ENCODE measurements at regions not wholly inside any gene's neighbourhood (a gene's known extent, or its start where the extent isn't known, plus 50 kb on each side); places are given as distances from the start of the nearest gene placed in this dataset.
"Not testable (repeated sequence)": the region's sequence is repeated elsewhere in the genome, so short reads cannot be mapped to it uniquely, and the experiment has no call there.

- no peaks in the 10 kb centered on the region for H3K36me3 Mint-ChIP-seq (ENCODE audit: low read depth)
- H3K4me1 Mint-ChIP-seq = peaks cover 13% of the 10 kb centered on the region
- H3K27ac Mint-ChIP-seq = no peak overlapping the region
- DNase-seq (no peak), ATAC-seq (no peak)
- no peak overlapping the region for H3K4me3 Mint-ChIP-seq
- H3K27me3 Mint-ChIP-seq = no peaks in the 10 kb centered on the region
- no peaks in the 10 kb centered on the region for H3K9me3 Mint-ChIP-seq
Observed at GRCh38 chr3:109702976-109703375, 365.6 kb upstream of the DPPA4 start.

GRCh38 chr3:109705133-109705532 lies 367.8 kb upstream of the DPPA4 start:
- not testable (repeated sequence) for ATAC-seq; H3K4me3 Mint-ChIP-seq; DNase-seq; H3K36me3 Mint-ChIP-seq (ENCODE audit: low read depth); H3K27me3 Mint-ChIP-seq; H3K27ac Mint-ChIP-seq; H3K9me3 Mint-ChIP-seq
- peaks cover 13% of the 10 kb centered on the region for H3K4me1 Mint-ChIP-seq

- H3K27ac Mint-ChIP-seq = no peak overlapping the region
- no peak for ATAC-seq
Observed at GRCh38 chr3:109707617-109708016, 370.3 kb upstream of the DPPA4 start.

GRCh38 chr3:109713288-109713687 lies 375.9 kb upstream of the DPPA4 start:
- Mint-ChIP-seq H3K4me1 (no peaks in the 10 kb centered on the region), H3K9me3 (peaks cover 8% of the 10 kb centered on the region), H3K27me3 (peaks cover 5% of the 10 kb centered on the region), H3K36me3 (ENCODE audit: low read depth) (no peaks in the 10 kb centered on the region), H3K4me3 (no peak overlapping the region), H3K27ac (no peak overlapping the region)
- DNase-seq = no peak
- no peak for ATAC-seq

More at GRCh38 chr3:109707617-109708016, 370.3 kb upstream of the DPPA4 start:
- peaks cover 8% of the 10 kb centered on the region for H3K9me3 Mint-ChIP-seq
- no peaks in the 10 kb centered on the region for H3K36me3 Mint-ChIP-seq (ENCODE audit: low read depth)
- no peaks in the 10 kb centered on the region for H3K27me3 Mint-ChIP-seq
- peaks cover 2% of the 10 kb centered on the region for H3K4me1 Mint-ChIP-seq
- no peak overlapping the region for H3K4me3 Mint-ChIP-seq
- DNase-seq = no peak

GRCh38 chr3:109715707-109716106 lies 378.4 kb upstream of the DPPA4 start:
- Mint-ChIP-seq H3K9me3 (peaks cover under 1% of the 10 kb centered on the region), H3K4me3 (no peak overlapping the region), H3K4me1 (no peaks in the 10 kb centered on the region), H3K27me3 (peaks cover 5% of the 10 kb centered on the region), H3K27ac (no peak overlapping the region), H3K36me3 (ENCODE audit: low read depth) (no peaks in the 10 kb centered on the region)
- no peak for DNase-seq
- ATAC-seq = no peak

- no peak for ATAC-seq
- Mint-ChIP-seq H3K4me1 (no peaks in the 10 kb centered on the region), H3K36me3 (ENCODE audit: low read depth) (no peaks in the 10 kb centered on the region), H3K4me3 (no peak overlapping the region), H3K27ac (no peak overlapping the region), H3K9me3 (no peaks in the 10 kb centered on the region), H3K27me3 (peaks cover 5% of the 10 kb centered on the region)
- DNase-seq = no peak
Observed at GRCh38 chr3:109718850-109719249, 381.5 kb upstream of the DPPA4 start.

- Mint-ChIP-seq H3K36me3 (ENCODE audit: low read depth) (no peaks in the 10 kb centered on the region), H3K4me1 (peaks cover 9% of the 10 kb centered on the region), H3K4me3 (no peak overlapping the region), H3K9me3 (no peaks in the 10 kb centered on the region), H3K27ac (no peak overlapping the region), H3K27me3 (no peaks in the 10 kb centered on the region)
- DNase-seq = no peak
- ATAC-seq = no peak
Observed at GRCh38 chr3:109728861-109729494, 391.6 kb upstream of the DPPA4 start.

- ATAC-seq = peak; percentile 69
- peaks cover 2% of the 10 kb centered on the region for H3K36me3 Mint-ChIP-seq (ENCODE audit: low read depth)
- peak; percentile 42 for DNase-seq
- H3K27ac Mint-ChIP-seq = no peak overlapping the region
- peaks cover 11% of the 10 kb centered on the region for H3K9me3 Mint-ChIP-seq
- H3K27me3 Mint-ChIP-seq = no peaks in the 10 kb centered on the region
- H3K4me3 Mint-ChIP-seq = no peak overlapping the region
- H3K4me1 Mint-ChIP-seq = peaks cover 9% of the 10 kb centered on the region
Observed at GRCh38 chr3:109731639-109732473, 394.5 kb upstream of the DPPA4 start.

GRCh38 chr3:109743981-109744380 lies 406.6 kb upstream of the DPPA4 start:
- H3K4me3 Mint-ChIP-seq = no peak overlapping the region
- H3K27me3 Mint-ChIP-seq = no peaks in the 10 kb centered on the region
- H3K9me3 Mint-ChIP-seq = peaks cover 10% of the 10 kb centered on the region
- no peak for DNase-seq
- H3K4me1 Mint-ChIP-seq = no peaks in the 10 kb centered on the region
- H3K36me3 Mint-ChIP-seq (ENCODE audit: low read depth) = no peaks in the 10 kb centered on the region
- no peak overlapping the region for H3K27ac Mint-ChIP-seq
- ATAC-seq = no peak

- no peak for ATAC-seq
Observed at GRCh38 chr3:109772520-109772919, 435.2 kb upstream of the DPPA4 start.

GRCh38 chr3:109774108-109774507 lies 436.8 kb upstream of the DPPA4 start:
- Mint-ChIP-seq H3K27me3 (no peaks in the 10 kb centered on the region), H3K9me3 (peaks cover 23% of the 10 kb centered on the region), H3K27ac (no peak overlapping the region), H3K36me3 (ENCODE audit: low read depth) (peaks cover 3% of the 10 kb centered on the region), H3K4me1 (peaks cover 11% of the 10 kb centered on the region), H3K4me3 (no peak overlapping the region)
- no peak for DNase-seq
- ATAC-seq = no peak

More at GRCh38 chr3:109772520-109772919, 435.2 kb upstream of the DPPA4 start:
- no peak overlapping the region for H3K27ac Mint-ChIP-seq
- H3K27me3 Mint-ChIP-seq = no peaks in the 10 kb centered on the region
- no peak overlapping the region for H3K4me3 Mint-ChIP-seq
- H3K9me3 Mint-ChIP-seq = peaks cover 25% of the 10 kb centered on the region
- H3K36me3 Mint-ChIP-seq (ENCODE audit: low read depth) = no peaks in the 10 kb centered on the region
- DNase-seq = no peak
- peaks cover 11% of the 10 kb centered on the region for H3K4me1 Mint-ChIP-seq

- H3K36me3 Mint-ChIP-seq (ENCODE audit: low read depth) = peaks cover 5% of the 10 kb centered on the region
- peaks cover 23% of the 10 kb centered on the region for H3K9me3 Mint-ChIP-seq
- H3K4me1 Mint-ChIP-seq = no peaks in the 10 kb centered on the region
- no peak overlapping the region for H3K4me3 Mint-ChIP-seq
- no peak for ATAC-seq
- DNase-seq = no peak
- H3K27ac Mint-ChIP-seq = no peak overlapping the region
- no peaks in the 10 kb centered on the region for H3K27me3 Mint-ChIP-seq
Observed at GRCh38 chr3:109784285-109784684, 446.9 kb upstream of the DPPA4 start.

- DNase-seq (no peak), ATAC-seq (no peak)
- Mint-ChIP-seq H3K36me3 (ENCODE audit: low read depth) (peaks cover 3% of the 10 kb centered on the region), H3K9me3 (peaks cover 20% of the 10 kb centered on the region), H3K27me3 (no peaks in the 10 kb centered on the region), H3K27ac (no peak overlapping the region), H3K4me3 (no peak overlapping the region), H3K4me1 (no peaks in the 10 kb centered on the region)
Observed at GRCh38 chr3:109784852-109785631, 447.7 kb upstream of the DPPA4 start.

GRCh38 chr3:109803274-109803673 lies 465.9 kb upstream of the DPPA4 start:
- Mint-ChIP-seq H3K27me3 (peaks cover 2% of the 10 kb centered on the region), H3K4me1 (peaks cover 49% of the 10 kb centered on the region), H3K27ac (no peak overlapping the region), H3K4me3 (no peak overlapping the region), H3K36me3 (ENCODE audit: low read depth) (peaks cover 5% of the 10 kb centered on the region), H3K9me3 (peaks cover 29% of the 10 kb centered on the region)
- ATAC-seq (no peak), DNase-seq (no peak)

Measured in activated naive CD8-positive, alpha-beta T cell treated with anti-CD3 and anti-CD28 coated beads, Interleukin-2, amount 50 U/mL, for 24 hours (primary cell).